GM12891 (cell line): ENCODE measurements at regions not wholly inside any gene's neighbourhood (a gene's known extent, or its start where the extent isn't known, plus 50 kb on each side); places are given as distances from the start of the nearest gene placed in this dataset.

ENCODE experiments used
- POLR2A ChIP-seq: IDR thresholded peaks from 2 replicates; pipeline ENCODE4 v1.6.1; 2011; ENCODE audit warnings: low read depth, low read length, control low read depth
- POLR2AphosphoS5 ChIP-seq: IDR thresholded peaks from 2 replicates; pipeline ENCODE4 v1.6.1; 2011; ENCODE audit warnings: low read depth, low read length, control low read depth

GRCh38 chr10:121112136-121112535 is 261.0 kb downstream of the WDR11 start:
- TF ChIP-seq POLR2A (no peak), POLR2AphosphoS5 (no peak)
